ENCODE measurements at regions not wholly inside any gene's neighbourhood (a gene's known extent, or its start where the extent isn't known, plus 50 kb on each side); places are given as distances from the start of the nearest gene placed in this dataset.
A peak's percentile ranks its signal among the peaks of the same experiment; 100 is the strongest.

- no peak overlapping the region for H4K8ac ChIP-seq (ENCODE audit: low read depth, low read length)
- no CpG with 5 or more reads among the region's 2 CpGs for WGBS (ENCODE audit: extremely low coverage, insufficient coverage, low lambda C conversion rate)
- H3K23ac ChIP-seq (ENCODE audit: low read length), result no peak overlapping the region
- no peak overlapping the region for H3K4ac ChIP-seq (ENCODE audit: low read depth, low read length)
- no peak overlapping the region for H2BK5ac ChIP-seq (ENCODE audit: low read length)
- H3K4me2 ChIP-seq (ENCODE audit: low read length), result no peak overlapping the region
- no peak overlapping the region for H3K18ac ChIP-seq (ENCODE audit: low read length)
- no peak overlapping the region for H3K27ac ChIP-seq (ENCODE audit: low read depth, low read length)
- H3K36me3 ChIP-seq (ENCODE audit: control insufficient read depth, insufficient read depth, low read length), result no peaks in the 10 kb centered on the region
- no peak overlapping the region for H3K4me3 ChIP-seq (ENCODE audit: low read length)
- H3K9ac ChIP-seq (ENCODE audit: low read length), result no peak overlapping the region
- H2BK120ac ChIP-seq (ENCODE audit: low read depth, low read length), result no peak overlapping the region
- no peak overlapping the region for H3K56ac ChIP-seq (ENCODE audit: low read length)
- no peaks in the 10 kb centered on the region for H3K79me2 ChIP-seq (ENCODE audit: control insufficient read depth, insufficient read depth, low read length)
- H3K27me3 ChIP-seq (ENCODE audit: insufficient read depth, low read length, poor library complexity), result no peaks in the 10 kb centered on the region
- H2BK15ac ChIP-seq (replicated peaks; ENCODE audit: low read depth), result no peak overlapping the region
- H3K4me1 ChIP-seq (ENCODE audit: control insufficient read depth, low read depth, low read length), result no peaks in the 10 kb centered on the region
- no peaks in the 10 kb centered on the region for H3K79me1 ChIP-seq (ENCODE audit: low read length)
- no peak for DNase-seq
- H2AK5ac ChIP-seq (ENCODE audit: low read length), result no peak overlapping the region
- no peak overlapping the region for H4K5ac ChIP-seq (ENCODE audit: low read length)
Measured at GRCh38 chr1:73756817-73757216, 441.2 kb downstream of the LRRIQ3 start.

- Histone ChIP-seq H3K4me2 (ENCODE audit: low read length) (no peak overlapping the region), H4K5ac (ENCODE audit: low read length) (no peak overlapping the region), H3K56ac (ENCODE audit: low read length) (no peak overlapping the region), H3K27ac (ENCODE audit: low read depth, low read length) (no peak overlapping the region), H3K4ac (ENCODE audit: low read depth, low read length) (no peak overlapping the region), H3K36me3 (ENCODE audit: control insufficient read depth, insufficient read depth, low read length) (no peaks in the 10 kb centered on the region), H3K9ac (ENCODE audit: low read length) (no peak overlapping the region), H2BK5ac (ENCODE audit: low read length) (no peak overlapping the region), H4K8ac (ENCODE audit: low read depth, low read length) (no peak overlapping the region), H3K4me3 (ENCODE audit: low read length) (no peak overlapping the region), H3K4me1 (ENCODE audit: control insufficient read depth, low read depth, low read length) (no peaks in the 10 kb centered on the region), H3K27me3 (ENCODE audit: insufficient read depth, low read length, poor library complexity) (no peaks in the 10 kb centered on the region), H2BK15ac (replicated peaks; ENCODE audit: low read depth) (no peak overlapping the region), H3K79me1 (ENCODE audit: low read length) (no peaks in the 10 kb centered on the region), H2AK5ac (ENCODE audit: low read length) (no peak overlapping the region), H3K79me2 (ENCODE audit: control insufficient read depth, insufficient read depth, low read length) (no peaks in the 10 kb centered on the region), H3K23ac (ENCODE audit: low read length) (no peak overlapping the region), H2BK120ac (ENCODE audit: low read depth, low read length) (no peak overlapping the region), H3K18ac (ENCODE audit: low read length) (no peak overlapping the region)
- DNase-seq, result no peak
- whole genome bisulfite sequencing (ENCODE audit: extremely low coverage, insufficient coverage, low lambda C conversion rate), result no CpG with 5 or more reads among the region's 2 CpGs
Measured at GRCh38 chr1:73755649-73756048, 442.3 kb downstream of the LRRIQ3 start.

GRCh38 chr1:73749996-73750395, 448.0 kb downstream of the LRRIQ3 start:
- Histone ChIP-seq H3K23ac (ENCODE audit: low read length) (no peak overlapping the region), H2AK5ac (ENCODE audit: low read length) (no peak overlapping the region)

GRCh38 chr1:73744985-73745384, 453.0 kb downstream of the LRRIQ3 start:
- Histone ChIP-seq H4K5ac (ENCODE audit: low read length) (no peak overlapping the region), H2AK5ac (ENCODE audit: low read length) (no peak overlapping the region), H3K4me1 (ENCODE audit: control insufficient read depth, low read depth, low read length) (no peaks in the 10 kb centered on the region), H3K18ac (ENCODE audit: low read length) (no peak overlapping the region), H3K4me2 (ENCODE audit: low read length) (no peak overlapping the region), H3K56ac (ENCODE audit: low read length) (no peak overlapping the region), H3K27ac (ENCODE audit: low read depth, low read length) (no peak overlapping the region), H3K4me3 (ENCODE audit: low read length) (no peak overlapping the region), H3K79me2 (ENCODE audit: control insufficient read depth, insufficient read depth, low read length) (no peaks in the 10 kb centered on the region), H3K36me3 (ENCODE audit: control insufficient read depth, insufficient read depth, low read length) (no peaks in the 10 kb centered on the region), H2BK5ac (ENCODE audit: low read length) (no peak overlapping the region), H3K23ac (ENCODE audit: low read length) (no peak overlapping the region), H3K9ac (ENCODE audit: low read length) (no peak overlapping the region), H2BK120ac (ENCODE audit: low read depth, low read length) (no peak overlapping the region), H3K79me1 (ENCODE audit: low read length) (no peaks in the 10 kb centered on the region), H3K27me3 (ENCODE audit: insufficient read depth, low read length, poor library complexity) (no peaks in the 10 kb centered on the region), H3K4ac (ENCODE audit: low read depth, low read length) (no peak overlapping the region), H4K8ac (ENCODE audit: low read depth, low read length) (no peak overlapping the region), H2BK15ac (replicated peaks; ENCODE audit: low read depth) (no peak overlapping the region)
- DNase-seq, result no peak

More at GRCh38 chr1:73749996-73750395, 448.0 kb downstream of the LRRIQ3 start:
- no peak overlapping the region for H3K4me2 ChIP-seq (ENCODE audit: low read length)
- H2BK120ac ChIP-seq (ENCODE audit: low read depth, low read length), result no peak overlapping the region
- no peak overlapping the region for H2BK5ac ChIP-seq (ENCODE audit: low read length)
- H3K79me2 ChIP-seq (ENCODE audit: control insufficient read depth, insufficient read depth, low read length), result no peaks in the 10 kb centered on the region
- no peak overlapping the region for H3K56ac ChIP-seq (ENCODE audit: low read length)
- no peaks in the 10 kb centered on the region for H3K79me1 ChIP-seq (ENCODE audit: low read length)
- H3K9ac ChIP-seq (ENCODE audit: low read length), result no peak overlapping the region
- DNase-seq, result peak; percentile 22
- no peaks in the 10 kb centered on the region for H3K27me3 ChIP-seq (ENCODE audit: insufficient read depth, low read length, poor library complexity)
- H4K5ac ChIP-seq (ENCODE audit: low read length), result no peak overlapping the region
- no peak overlapping the region for H3K4ac ChIP-seq (ENCODE audit: low read depth, low read length)
- H3K4me3 ChIP-seq (ENCODE audit: low read length), result no peak overlapping the region
- H3K18ac ChIP-seq (ENCODE audit: low read length), result no peak overlapping the region
- H3K36me3 ChIP-seq (ENCODE audit: control insufficient read depth, insufficient read depth, low read length), result no peaks in the 10 kb centered on the region
- no peaks in the 10 kb centered on the region for H3K4me1 ChIP-seq (ENCODE audit: control insufficient read depth, low read depth, low read length)
- H4K8ac ChIP-seq (ENCODE audit: low read depth, low read length), result no peak overlapping the region
- H3K27ac ChIP-seq (ENCODE audit: low read depth, low read length), result no peak overlapping the region
- H2BK15ac ChIP-seq (replicated peaks; ENCODE audit: low read depth), result no peak overlapping the region

GRCh38 chr1:73736125-73736524, 461.9 kb downstream of the LRRIQ3 start:
- Histone ChIP-seq H2AK5ac (ENCODE audit: low read length) (no peak overlapping the region), H3K79me2 (ENCODE audit: control insufficient read depth, insufficient read depth, low read length) (no peaks in the 10 kb centered on the region), H3K36me3 (ENCODE audit: control insufficient read depth, insufficient read depth, low read length) (no peaks in the 10 kb centered on the region), H3K79me1 (ENCODE audit: low read length) (no peaks in the 10 kb centered on the region), H4K8ac (ENCODE audit: low read depth, low read length) (no peak overlapping the region), H3K27me3 (ENCODE audit: insufficient read depth, low read length, poor library complexity) (no peaks in the 10 kb centered on the region), H3K23ac (ENCODE audit: low read length) (no peak overlapping the region), H3K4ac (ENCODE audit: low read depth, low read length) (no peak overlapping the region), H2BK120ac (ENCODE audit: low read depth, low read length) (no peak overlapping the region), H3K4me2 (ENCODE audit: low read length) (no peak overlapping the region), H2BK5ac (ENCODE audit: low read length) (no peak overlapping the region), H3K4me1 (ENCODE audit: control insufficient read depth, low read depth, low read length) (no peaks in the 10 kb centered on the region), H4K5ac (ENCODE audit: low read length) (no peak overlapping the region), H3K18ac (ENCODE audit: low read length) (no peak overlapping the region), H3K56ac (ENCODE audit: low read length) (no peak overlapping the region), H3K9ac (ENCODE audit: low read length) (no peak overlapping the region), H3K4me3 (ENCODE audit: low read length) (no peak overlapping the region), H3K27ac (ENCODE audit: low read depth, low read length) (no peak overlapping the region), H2BK15ac (replicated peaks; ENCODE audit: low read depth) (no peak overlapping the region)
- no peak for DNase-seq
- WGBS (ENCODE audit: extremely low coverage, insufficient coverage, low lambda C conversion rate), result no CpG with 5 or more reads among the region's 2 CpGs

GRCh38 chr1:73727036-73727435, 470.9 kb downstream of the LRRIQ3 start:
- H3K27me3 ChIP-seq (ENCODE audit: insufficient read depth, low read length, poor library complexity), result no peaks in the 10 kb centered on the region
- no peak overlapping the region for H3K4me2 ChIP-seq (ENCODE audit: low read length)
- no peak overlapping the region for H3K27ac ChIP-seq (ENCODE audit: low read depth, low read length)
- DNase-seq, result no peak
- no peak overlapping the region for H2BK15ac ChIP-seq (replicated peaks; ENCODE audit: low read depth)
- H4K8ac ChIP-seq (ENCODE audit: low read depth, low read length), result no peak overlapping the region
- no peaks in the 10 kb centered on the region for H3K4me1 ChIP-seq (ENCODE audit: control insufficient read depth, low read depth, low read length)
- H2AK5ac ChIP-seq (ENCODE audit: low read length), result no peak overlapping the region
- H2BK5ac ChIP-seq (ENCODE audit: low read length), result no peak overlapping the region
- no peak overlapping the region for H3K18ac ChIP-seq (ENCODE audit: low read length)
- no peak overlapping the region for H3K4ac ChIP-seq (ENCODE audit: low read depth, low read length)
- no peak overlapping the region for H3K23ac ChIP-seq (ENCODE audit: low read length)
- H3K79me1 ChIP-seq (ENCODE audit: low read length), result no peaks in the 10 kb centered on the region
- H4K5ac ChIP-seq (ENCODE audit: low read length), result no peak overlapping the region
- no peak overlapping the region for H2BK120ac ChIP-seq (ENCODE audit: low read depth, low read length)
- H3K9ac ChIP-seq (ENCODE audit: low read length), result no peak overlapping the region
- H3K79me2 ChIP-seq (ENCODE audit: control insufficient read depth, insufficient read depth, low read length), result no peaks in the 10 kb centered on the region
- no peak overlapping the region for H3K4me3 ChIP-seq (ENCODE audit: low read length)
- no peak overlapping the region for H3K56ac ChIP-seq (ENCODE audit: low read length)
- H3K36me3 ChIP-seq (ENCODE audit: control insufficient read depth, insufficient read depth, low read length), result no peaks in the 10 kb centered on the region

Data from mesendoderm (in vitro differentiated cells).